ENCODE measurements at regions not wholly inside any gene's neighbourhood (a gene's known extent, or its start where the extent isn't known, plus 50 kb on each side); places are given as distances from the start of the nearest gene placed in this dataset.

DNA sequence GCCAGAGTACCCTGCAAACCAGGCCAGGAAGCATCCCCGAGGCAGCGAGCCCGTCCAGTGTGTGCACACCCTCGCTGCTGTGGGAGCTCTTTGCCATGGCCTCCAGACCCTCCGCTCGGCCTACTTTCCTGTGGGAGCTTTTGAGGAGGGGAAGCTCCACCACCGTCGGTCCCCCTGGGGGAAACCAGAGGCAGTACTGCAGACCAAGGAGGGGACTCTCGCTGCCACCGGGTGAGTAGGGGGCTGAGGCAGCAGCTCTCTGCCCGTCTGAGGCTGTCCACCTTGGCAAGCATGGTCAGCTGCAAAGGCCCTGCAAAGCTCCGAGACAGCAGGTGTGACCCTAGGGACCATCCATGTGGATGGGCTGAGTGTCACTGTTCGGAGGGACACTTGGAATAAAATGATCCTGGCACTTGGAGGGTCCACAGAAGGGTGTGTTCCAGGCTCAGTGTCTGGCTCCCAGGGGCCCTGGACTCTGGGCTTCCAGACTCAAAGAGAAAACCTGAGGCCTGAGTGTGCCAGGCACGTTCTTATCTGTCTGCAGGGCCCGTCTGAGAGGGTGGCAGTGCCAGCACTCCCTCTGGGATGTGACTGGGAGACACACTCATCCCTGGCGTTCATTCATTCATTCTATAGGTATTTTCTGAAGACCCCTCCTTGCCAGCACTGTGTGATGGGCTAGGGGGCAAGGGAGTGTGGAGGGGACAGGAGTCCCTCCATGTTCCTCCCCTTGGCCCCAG, 282.8 kb upstream of the HS6ST1 start:
- no peaks in the 10 kb centered on the region for H3K4me1 ChIP-seq (ENCODE audit: low read depth, poor library complexity, severe bottlenecking)
- H3K27me3 ChIP-seq (ENCODE audit: insufficient read depth, low read depth), result no peaks in the 10 kb centered on the region
- no peaks in the 10 kb centered on the region for H4K20me1 ChIP-seq (ENCODE audit: insufficient read depth)
- H3K27ac ChIP-seq, result no peak overlapping the region
- no peak overlapping the region for H3K9ac ChIP-seq
- H2AFZ ChIP-seq (ENCODE audit: low read depth), result no peak overlapping the region
- no peaks in the 10 kb centered on the region for H3K36me3 ChIP-seq (ENCODE audit: insufficient read depth)
- H3K4me3 ChIP-seq (IDR thresholded peaks at IDR 0.05; ENCODE audit: insufficient read depth, low read depth, low read length), result no peak overlapping the region
- H3K79me2 ChIP-seq (ENCODE audit: insufficient read depth, low read depth), result no peaks in the 10 kb centered on the region
- no peak overlapping the region for H3K4me2 ChIP-seq
- TF ChIP-seq, protein P1, sequence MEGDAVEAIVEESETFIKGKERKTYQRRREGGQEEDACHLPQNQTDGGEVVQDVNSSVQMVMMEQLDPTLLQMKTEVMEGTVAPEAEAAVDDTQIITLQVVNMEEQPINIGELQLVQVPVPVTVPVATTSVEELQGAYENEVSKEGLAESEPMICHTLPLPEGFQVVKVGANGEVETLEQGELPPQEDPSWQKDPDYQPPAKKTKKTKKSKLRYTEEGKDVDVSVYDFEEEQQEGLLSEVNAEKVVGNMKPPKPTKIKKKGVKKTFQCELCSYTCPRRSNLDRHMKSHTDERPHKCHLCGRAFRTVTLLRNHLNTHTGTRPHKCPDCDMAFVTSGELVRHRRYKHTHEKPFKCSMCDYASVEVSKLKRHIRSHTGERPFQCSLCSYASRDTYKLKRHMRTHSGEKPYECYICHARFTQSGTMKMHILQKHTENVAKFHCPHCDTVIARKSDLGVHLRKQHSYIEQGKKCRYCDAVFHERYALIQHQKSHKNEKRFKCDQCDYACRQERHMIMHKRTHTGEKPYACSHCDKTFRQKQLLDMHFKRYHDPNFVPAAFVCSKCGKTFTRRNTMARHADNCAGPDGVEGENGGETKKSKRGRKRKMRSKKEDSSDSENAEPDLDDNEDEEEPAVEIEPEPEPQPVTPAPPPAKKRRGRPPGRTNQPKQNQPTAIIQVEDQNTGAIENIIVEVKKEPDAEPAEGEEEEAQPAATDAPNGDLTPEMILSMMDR (conservative IDR thresholded peaks at IDR 0.05; ENCODE audit: low read depth, low read length), result no peak

DNA sequence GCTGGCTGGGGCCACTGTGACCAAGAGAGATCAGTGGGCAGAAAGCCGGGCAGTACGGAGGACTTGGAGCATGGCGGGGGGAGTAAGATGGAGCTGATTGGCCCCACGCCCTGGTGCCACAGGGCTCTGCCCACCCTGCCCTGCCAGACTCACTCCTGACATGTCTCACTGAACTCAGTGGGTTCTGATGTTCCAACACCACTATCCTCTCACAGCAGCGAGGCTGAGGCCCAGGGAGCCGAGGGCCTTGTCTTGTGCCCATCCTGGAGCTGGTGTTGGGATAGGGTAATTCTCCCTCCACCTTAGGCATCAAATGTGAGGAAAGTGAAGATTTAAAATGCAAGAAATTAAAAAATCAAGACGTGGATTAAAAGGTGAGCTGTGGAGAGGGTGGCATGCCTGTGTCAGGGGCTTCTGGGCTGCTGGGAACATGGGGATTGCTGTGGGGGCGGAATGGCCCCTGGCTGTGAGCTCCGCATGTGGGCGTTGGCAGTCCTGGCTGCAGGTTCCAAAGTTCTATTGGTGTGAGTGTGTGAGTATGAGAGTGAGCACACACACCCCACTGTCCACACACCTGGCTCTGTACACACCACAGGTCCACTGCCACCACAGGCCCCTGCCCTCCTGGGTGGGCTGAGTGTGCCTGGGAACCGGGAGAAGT, 283.5 kb upstream of the HS6ST1 start:
- Histone ChIP-seq H3K27me3 (ENCODE audit: insufficient read depth, low read depth) (no peaks in the 10 kb centered on the region), H3K9ac (no peak overlapping the region), H3K4me1 (ENCODE audit: low read depth, poor library complexity, severe bottlenecking) (no peaks in the 10 kb centered on the region), H3K36me3 (ENCODE audit: insufficient read depth) (no peaks in the 10 kb centered on the region), H3K4me3 (IDR thresholded peaks at IDR 0.05; ENCODE audit: insufficient read depth, low read depth, low read length) (no peak overlapping the region), H4K20me1 (ENCODE audit: insufficient read depth) (no peaks in the 10 kb centered on the region), H3K4me2 (no peak overlapping the region), H3K79me2 (ENCODE audit: insufficient read depth, low read depth) (no peaks in the 10 kb centered on the region), H3K27ac (no peak overlapping the region), H2AFZ (ENCODE audit: low read depth) (no peak overlapping the region)
- TF ChIP-seq, protein P1 (conservative IDR thresholded peaks at IDR 0.05; ENCODE audit: low read depth, low read length), result no peak

DNA sequence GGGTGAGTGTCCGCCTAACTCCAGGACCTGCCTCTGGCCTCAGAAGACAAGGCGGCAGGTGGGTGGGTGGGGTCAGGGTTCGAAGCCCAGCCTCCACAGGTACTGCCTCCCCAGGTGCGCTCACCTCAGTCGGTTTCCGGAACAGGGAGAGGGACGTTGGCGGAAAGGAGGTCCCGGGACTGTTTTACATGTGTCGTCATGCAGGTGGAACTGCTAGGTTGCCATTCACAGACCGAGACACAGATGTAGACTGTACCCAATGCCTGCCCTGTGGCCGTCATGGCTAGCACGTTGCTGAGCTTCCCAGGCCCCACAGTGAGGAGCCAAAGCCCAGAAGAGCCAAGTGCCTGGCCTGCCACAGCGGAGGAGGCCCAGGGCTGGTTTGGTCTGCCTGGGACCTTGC, 284.0 kb upstream of the HS6ST1 start:
- Histone ChIP-seq H4K20me1 (ENCODE audit: insufficient read depth) (no peaks in the 10 kb centered on the region), H2AFZ (ENCODE audit: low read depth) (no peak overlapping the region), H3K27ac (no peak overlapping the region), H3K4me1 (ENCODE audit: low read depth, poor library complexity, severe bottlenecking) (no peaks in the 10 kb centered on the region), H3K4me3 (IDR thresholded peaks at IDR 0.05; ENCODE audit: insufficient read depth, low read depth, low read length) (no peak overlapping the region), H3K27me3 (ENCODE audit: insufficient read depth, low read depth) (no peaks in the 10 kb centered on the region), H3K9ac (no peak overlapping the region), H3K36me3 (ENCODE audit: insufficient read depth) (no peaks in the 10 kb centered on the region), H3K79me2 (ENCODE audit: insufficient read depth, low read depth) (no peaks in the 10 kb centered on the region), H3K4me2 (no peak overlapping the region)
- TF ChIP-seq, protein P1 (conservative IDR thresholded peaks at IDR 0.05; ENCODE audit: low read depth, low read length), result no peak

GRCh38 chr2:128603411-128603924, 284.8 kb upstream of the HS6ST1 start:
- Histone ChIP-seq H3K9ac (no peak overlapping the region), H3K4me3 (IDR thresholded peaks at IDR 0.05; ENCODE audit: insufficient read depth, low read depth, low read length) (no peak overlapping the region), H3K79me2 (ENCODE audit: insufficient read depth, low read depth) (no peaks in the 10 kb centered on the region), H3K27me3 (ENCODE audit: insufficient read depth, low read depth) (no peaks in the 10 kb centered on the region), H2AFZ (ENCODE audit: low read depth) (no peak overlapping the region), H3K4me1 (ENCODE audit: low read depth, poor library complexity, severe bottlenecking) (no peaks in the 10 kb centered on the region), H3K36me3 (ENCODE audit: insufficient read depth) (no peaks in the 10 kb centered on the region), H3K27ac (no peak overlapping the region), H4K20me1 (ENCODE audit: insufficient read depth) (no peaks in the 10 kb centered on the region), H3K4me2 (no peak overlapping the region)
- TF ChIP-seq, protein P1 (conservative IDR thresholded peaks at IDR 0.05; ENCODE audit: low read depth, low read length), result no peak

All from KMS-11 (cell line).